Smooth muscle cell (in vitro differentiated cells): ENCODE measurements at regions not wholly inside any gene's neighbourhood (a gene's known extent, or its start where the extent isn't known, plus 50 kb on each side); places are given as distances from the start of the nearest gene placed in this dataset.

ENCODE experiments used
- DNase-seq: peaks from one replicate; lab custom pipeline; 2025; ENCODE audit not compliant: unreplicated experiment; lab: John Stamatoyannopoulos, UW
- H2AFZ ChIP-seq: fragments of 200-600 bp; sonication (generic); 2 replicates; pipeline ENCODE4 v1.6.0; 2016; ENCODE audit warnings: antibody characterized with exemption, low read depth, mild to moderate bottlenecking
- H3F3A ChIP-seq: fragments of 200-600 bp; sonication (generic); 2 replicates; pipeline ENCODE4 v1.6.0; 2017; ENCODE audit warnings: antibody characterized with exemption, low read depth
- H3K27ac ChIP-seq: fragments of 200-600 bp; sonication (generic); 2 replicates; pipeline ENCODE4 v1.5.1; 2016; ENCODE audit warnings: low read depth, mild to moderate bottlenecking
- H3K27me3 ChIP-seq: fragments of 200-600 bp; sonication (generic); 2 replicates; pipeline ENCODE4 v1.6.1; 2016; ENCODE audit warnings: low read depth, mild to moderate bottlenecking
- H3K36me3 ChIP-seq: fragments of 200-600 bp; sonication (generic); 2 replicates; pipeline ENCODE4 v1.5.1; 2016; ENCODE audit warnings: low read depth
- H3K4me1 ChIP-seq: fragments of 200-600 bp; sonication (generic); 2 replicates; pipeline ENCODE4 v1.5.1; 2016; ENCODE audit warnings: low read depth
- H3K4me2 ChIP-seq: fragments of 200-600 bp; sonication (generic); 2 replicates; pipeline ENCODE4 v1.6.0; 2016; ENCODE audit warnings: mild to moderate bottlenecking
- H3K4me3 ChIP-seq: fragments of 200-600 bp; sonication (generic); 2 replicates; pipeline ENCODE4 v1.5.1; 2016; ENCODE audit warnings: mild to moderate bottlenecking
- H3K79me2 ChIP-seq: fragments of 200-600 bp; sonication (generic); 2 replicates; pipeline ENCODE4 v1.6.0; 2016; ENCODE audit warnings: low read depth, mild to moderate bottlenecking
- H3K9ac ChIP-seq: fragments of 200-600 bp; sonication (generic); 2 replicates; pipeline ENCODE4 v1.6.0; 2016; ENCODE audit warnings: low read depth
- H3K9me3 ChIP-seq: fragments of 200-600 bp; sonication (generic); replicated peaks from 2 replicates; pipeline ENCODE4 v1.5.1; 2016; ENCODE audit warnings: low read depth
- H4K20me1 ChIP-seq: fragments of 200-600 bp; sonication (generic); 2 replicates; pipeline ENCODE4 v1.6.0; 2016; ENCODE audit warnings: low read depth
- CTCF ChIP-seq: fragments of 200-600 bp; sonication (generic); IDR thresholded peaks from 2 replicates; pipeline ENCODE4 v1.5.1; 2017; ENCODE audit warnings: borderline replicate concordance, mild to moderate bottlenecking, antibody characterized with exemption; ENCODE audit not compliant: insufficient read depth, poor library complexity, severe bottlenecking
- WGBS: methylation state at CpG from one replicate; pipeline ENCODE4 v1.1.7; 2016; ENCODE audit warnings: low lambda C conversion rate; 5-methylcytosine and 5-hydroxymethylcytosine counted together

- TF ChIP-seq CTCF: no peak
- DNase-seq: no peak
- Histone ChIP-seq H3K4me1 (peaks cover 11% of the 10 kb centered on the region), H3F3A (peaks cover 12% of the 10 kb centered on the region), H3K9ac (no peak overlapping the region), H3K27ac (peak overlapping the region; percentile 43), H3K4me3 (no peak overlapping the region), H3K36me3 (no peaks in the 10 kb centered on the region), H3K79me2 (no peaks in the 10 kb centered on the region), H4K20me1 (no peaks in the 10 kb centered on the region), H3K9me3 (no peaks in the 10 kb centered on the region), H3K4me2 (no peak overlapping the region), H2AFZ (no peak overlapping the region), H3K27me3 (no peaks in the 10 kb centered on the region)
- 88% methylated on average over 6 of the region's 6 CpGs for WGBS
These were observed 80.9 kb downstream of the GJA1 start for GRCh38 chr6:121516331-121516730.

DNA sequence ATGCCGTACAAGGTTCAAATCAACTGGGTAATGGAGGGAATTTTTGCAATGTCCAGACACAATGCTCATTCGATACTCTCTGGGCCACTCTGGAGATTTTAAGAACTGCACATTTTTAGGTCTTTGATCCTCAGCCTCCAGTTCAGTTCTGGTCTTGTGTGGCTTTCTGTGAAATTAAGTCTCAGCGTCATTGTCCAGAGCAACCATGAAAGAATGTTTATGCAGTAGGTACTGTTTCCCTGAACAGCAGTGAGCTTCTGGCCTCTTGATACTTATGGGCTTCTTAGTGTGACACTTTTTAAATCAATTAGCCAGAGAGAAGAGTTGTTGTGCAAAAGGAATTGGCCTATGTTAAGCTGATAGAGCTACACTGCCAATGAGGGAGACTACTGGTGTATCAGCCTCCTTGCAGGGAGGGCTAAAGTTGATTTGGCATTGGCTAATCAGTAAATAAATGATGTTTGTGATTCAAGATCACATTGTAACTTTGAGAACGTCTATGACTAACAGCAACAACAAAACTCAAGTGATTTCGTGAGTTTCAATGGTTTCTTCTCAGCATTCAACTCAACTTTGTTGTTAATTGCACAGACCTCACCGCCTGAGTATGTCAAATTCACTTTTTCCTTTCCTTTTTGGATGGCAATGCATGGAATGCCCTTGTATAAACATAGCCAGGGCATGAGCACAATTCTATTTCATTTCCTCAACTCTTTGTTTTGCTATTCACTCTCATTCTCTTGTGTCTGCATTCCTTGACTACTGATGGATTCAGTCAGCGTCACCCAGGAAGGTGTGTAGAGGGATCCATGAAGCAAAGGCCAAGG lies 85.1 kb downstream of the GJA1 start:
- Histone ChIP-seq H3K9ac (peak overlapping the region; percentile 89), H2AFZ (peak overlapping the region; percentile 40), H4K20me1 (no peaks in the 10 kb centered on the region), H3K27me3 (no peaks in the 10 kb centered on the region), H3F3A (peaks cover 24% of the 10 kb centered on the region), H3K36me3 (no peaks in the 10 kb centered on the region), H3K9me3 (no peaks in the 10 kb centered on the region), H3K27ac (peak overlapping the region; percentile 98), H3K4me1 (peaks cover 32% of the 10 kb centered on the region), H3K4me2 (peak overlapping the region; percentile 80), H3K79me2 (no peaks in the 10 kb centered on the region), H3K4me3 (no peak overlapping the region)
- no peak for TF ChIP-seq CTCF
- no peak for DNase-seq
- WGBS: 38% methylated on average over 7 of the region's 7 CpGs

DNA sequence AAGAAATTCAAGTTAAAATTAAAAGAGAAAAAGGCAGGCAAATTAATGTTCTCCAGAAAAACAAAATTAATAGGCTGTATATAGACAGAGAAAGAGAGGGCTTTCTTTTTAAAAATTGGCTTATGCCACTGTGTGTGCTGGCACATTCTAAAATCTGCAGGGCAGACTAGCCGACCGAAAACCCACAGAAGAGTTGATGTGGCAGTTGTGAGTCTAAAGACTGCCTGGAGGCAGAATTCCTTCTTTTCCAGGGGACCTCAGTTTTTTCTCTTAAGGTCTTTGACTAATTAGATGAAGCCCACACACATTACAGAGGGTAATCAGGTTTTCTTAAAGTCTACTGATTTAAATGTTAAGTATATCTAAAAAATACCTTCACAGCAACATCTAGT lies 85.7 kb downstream of the GJA1 start:
- H3K36me3 ChIP-seq: no peaks in the 10 kb centered on the region
- H3K4me3 ChIP-seq: no peak overlapping the region
- peak overlapping the region; percentile 98 for H3K27ac ChIP-seq
- H2AFZ ChIP-seq: peak overlapping the region; percentile 40
- peaks cover 32% of the 10 kb centered on the region for H3K4me1 ChIP-seq
- WGBS: 49% methylated on average over 2 of the region's 2 CpGs
- peaks cover 24% of the 10 kb centered on the region for H3F3A ChIP-seq
- DNase-seq: no peak
- H3K9me3 ChIP-seq: no peaks in the 10 kb centered on the region
- H3K27me3 ChIP-seq: no peaks in the 10 kb centered on the region
- H4K20me1 ChIP-seq: no peaks in the 10 kb centered on the region
- H3K4me2 ChIP-seq: peak overlapping the region; percentile 80
- no peaks in the 10 kb centered on the region for H3K79me2 ChIP-seq
- peak overlapping the region; percentile 89 for H3K9ac ChIP-seq
- TF ChIP-seq CTCF: no peak

- DNase-seq: no peak
- peak overlapping the region; percentile 98 for H3K27ac ChIP-seq
These were observed 86.8 kb downstream of the GJA1 start for GRCh38 chr6:121522265-121522664.

More at GRCh38 chr6:121522265-121522664, 86.8 kb downstream of the GJA1 start:
- peak overlapping the region; percentile 89 for H3K9ac ChIP-seq
- H3F3A ChIP-seq: peaks cover 24% of the 10 kb centered on the region
- H3K4me3 ChIP-seq: peak overlapping the region; percentile 21
- H3K4me2 ChIP-seq: peak overlapping the region; percentile 80
- H3K4me1 ChIP-seq: peaks cover 32% of the 10 kb centered on the region
- no peaks in the 10 kb centered on the region for H3K27me3 ChIP-seq
- no peaks in the 10 kb centered on the region for H4K20me1 ChIP-seq
- WGBS: 2% methylated on average over 2 of the region's 2 CpGs
- H3K79me2 ChIP-seq: no peaks in the 10 kb centered on the region
- H3K36me3 ChIP-seq: no peaks in the 10 kb centered on the region
- H3K9me3 ChIP-seq: no peaks in the 10 kb centered on the region
- TF ChIP-seq CTCF: no peak
- no peak overlapping the region for H2AFZ ChIP-seq
